Ecto neural progenitor cell (in vitro differentiated cells): ENCODE measurements at regions not wholly inside any gene's neighbourhood (a gene's known extent, or its start where the extent isn't known, plus 50 kb on each side); places are given as distances from the start of the nearest gene placed in this dataset.
"Not testable (repeated sequence)": the region's sequence is repeated elsewhere in the genome, so short reads cannot be mapped to it uniquely, and the experiment has no call there.

ENCODE experiments used
- DNase-seq: peaks from one replicate; pipeline ENCODE4 v3.0.0-alpha.2; 2018; ENCODE audit warnings: low spot score

- no peak for DNase-seq
Measured at GRCh38 chr2:144935736-144936135, 415.8 kb upstream of the ZEB2 start.

- DNase-seq = no peak
Measured at GRCh38 chr2:144935191-144935590, 415.3 kb upstream of the ZEB2 start.

GRCh38 chr2:144931960-144932359, 412.0 kb upstream of the ZEB2 start:
- DNase-seq = no peak

- DNase-seq = no peak
Measured at GRCh38 chr2:144931480-144931879, 411.6 kb upstream of the ZEB2 start.

- DNase-seq = no peak
Measured at GRCh38 chr2:144927429-144927828, 407.5 kb upstream of the ZEB2 start.

GRCh38 chr2:144925886-144926285, 406.0 kb upstream of the ZEB2 start:
- no peak for DNase-seq

- no peak for DNase-seq
Measured at GRCh38 chr2:144924827-144925226, 404.9 kb upstream of the ZEB2 start.

GRCh38 chr2:144922519-144922918, 402.6 kb upstream of the ZEB2 start:
- DNase-seq = no peak

- DNase-seq = no peak
Measured at GRCh38 chr2:144920755-144921530, 401.0 kb upstream of the ZEB2 start.

GRCh38 chr2:144914622-144915318, 394.9 kb upstream of the ZEB2 start:
- DNase-seq = no peak

- DNase-seq = no peak
Measured at GRCh38 chr2:144914113-144914512, 394.2 kb upstream of the ZEB2 start.

GRCh38 chr2:144912206-144912605, 392.3 kb upstream of the ZEB2 start:
- DNase-seq = no peak

- no peak for DNase-seq
Measured at GRCh38 chr2:144905956-144906355, 386.0 kb upstream of the ZEB2 start.

- DNase-seq = no peak
Measured at GRCh38 chr2:144904612-144905011, 384.7 kb upstream of the ZEB2 start.

- DNase-seq = not testable (repeated sequence)
Measured at GRCh38 chr2:144903045-144903444, 383.1 kb upstream of the ZEB2 start.

GRCh38 chr2:144901386-144901785, 381.5 kb upstream of the ZEB2 start:
- DNase-seq = not testable (repeated sequence)

GRCh38 chr2:144896341-144896740, 376.4 kb upstream of the ZEB2 start:
- no peak for DNase-seq

- DNase-seq = no peak
Measured at GRCh38 chr2:144894612-144895599, 375.0 kb upstream of the ZEB2 start.

- no peak for DNase-seq
Measured at GRCh38 chr2:144893464-144893863, 373.5 kb upstream of the ZEB2 start.

- DNase-seq = no peak
Measured at GRCh38 chr2:144890828-144891227, 370.9 kb upstream of the ZEB2 start.

GRCh38 chr2:144889348-144889747, 369.4 kb upstream of the ZEB2 start:
- DNase-seq = no peak

- DNase-seq = no peak
Measured at GRCh38 chr2:144886862-144887261, 366.9 kb upstream of the ZEB2 start.
